ENCODE measurements at regions not wholly inside any gene's neighbourhood (a gene's known extent, or its start where the extent isn't known, plus 50 kb on each side); places are given as distances from the start of the nearest gene placed in this dataset.

DNA sequence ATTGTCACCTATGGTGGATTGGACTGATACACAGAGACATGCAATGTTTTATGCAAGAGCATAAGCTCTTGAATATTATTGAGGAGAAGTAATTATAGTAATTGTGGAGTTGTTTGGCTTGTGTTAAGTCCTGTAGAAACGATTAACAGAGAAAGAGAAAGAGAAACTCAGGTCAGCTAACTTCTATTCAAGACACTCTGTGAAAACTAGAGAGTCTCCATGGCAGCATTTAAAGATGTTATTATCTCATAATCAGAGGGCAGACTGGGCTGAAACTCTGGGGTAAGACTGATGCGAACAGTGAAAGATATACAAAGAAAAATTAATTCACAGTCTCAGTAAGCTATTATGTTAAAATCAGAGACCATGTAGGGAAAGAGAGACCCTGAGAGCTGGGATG lies 625.7 kb downstream of the FAT4 start:
- intact Hi-C loops (cut with DNase I; ENCODE audit: low total_unique reads) (no loop called here), in situ Hi-C loops (cut with MboI; ENCODE audit: low sequenced_read_pairs in 4 of 4) (no loop called here)
- H3K4me3 ChIP-seq: no peak overlapping the region
- H3K9me3 ChIP-seq: no peaks in the 10 kb centered on the region
- TF ChIP-seq, protein P1, sequence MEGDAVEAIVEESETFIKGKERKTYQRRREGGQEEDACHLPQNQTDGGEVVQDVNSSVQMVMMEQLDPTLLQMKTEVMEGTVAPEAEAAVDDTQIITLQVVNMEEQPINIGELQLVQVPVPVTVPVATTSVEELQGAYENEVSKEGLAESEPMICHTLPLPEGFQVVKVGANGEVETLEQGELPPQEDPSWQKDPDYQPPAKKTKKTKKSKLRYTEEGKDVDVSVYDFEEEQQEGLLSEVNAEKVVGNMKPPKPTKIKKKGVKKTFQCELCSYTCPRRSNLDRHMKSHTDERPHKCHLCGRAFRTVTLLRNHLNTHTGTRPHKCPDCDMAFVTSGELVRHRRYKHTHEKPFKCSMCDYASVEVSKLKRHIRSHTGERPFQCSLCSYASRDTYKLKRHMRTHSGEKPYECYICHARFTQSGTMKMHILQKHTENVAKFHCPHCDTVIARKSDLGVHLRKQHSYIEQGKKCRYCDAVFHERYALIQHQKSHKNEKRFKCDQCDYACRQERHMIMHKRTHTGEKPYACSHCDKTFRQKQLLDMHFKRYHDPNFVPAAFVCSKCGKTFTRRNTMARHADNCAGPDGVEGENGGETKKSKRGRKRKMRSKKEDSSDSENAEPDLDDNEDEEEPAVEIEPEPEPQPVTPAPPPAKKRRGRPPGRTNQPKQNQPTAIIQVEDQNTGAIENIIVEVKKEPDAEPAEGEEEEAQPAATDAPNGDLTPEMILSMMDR (IDR thresholded peaks at IDR 0.05 in 4 of 5, conservative IDR thresholded peaks at IDR 0.05 in 1 of 5): no peak
- no peak for TF ChIP-seq POLR2A (IDR thresholded peaks at IDR 0.05)
- H3K4me1 ChIP-seq: no peaks in the 10 kb centered on the region
- no peak overlapping the region for H3K27ac ChIP-seq
- ATAC-seq (no peak), DNase-seq (no peak)
- H3K27me3 ChIP-seq: no peaks in the 10 kb centered on the region
- H3K36me3 ChIP-seq: no peaks in the 10 kb centered on the region

DNA sequence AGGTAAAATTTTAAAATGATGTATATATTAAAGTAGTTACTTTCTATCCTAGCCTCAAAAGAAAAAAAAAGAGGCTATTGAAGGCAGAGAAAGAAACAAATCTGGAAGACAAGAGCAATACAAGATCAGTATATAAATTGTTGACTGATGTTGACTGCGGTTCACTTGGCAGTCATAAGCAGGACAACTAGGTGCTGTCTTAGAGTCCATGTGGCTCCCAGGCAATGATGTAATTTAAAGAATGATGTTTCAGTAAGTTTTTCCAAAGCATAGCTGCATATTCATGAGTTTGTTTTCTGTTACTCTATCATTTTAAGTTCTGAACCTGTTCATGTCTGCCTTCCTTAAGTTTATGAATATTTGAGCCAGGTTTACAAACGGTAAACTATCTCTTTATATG lies 630.2 kb downstream of the FAT4 start:
- no peaks in the 10 kb centered on the region for H3K4me1 ChIP-seq
- ATAC-seq (no peak), DNase-seq (no peak)
- H3K4me3 ChIP-seq: no peak overlapping the region
- no peaks in the 10 kb centered on the region for H3K9me3 ChIP-seq
- in situ Hi-C loops (cut with MboI; ENCODE audit: low sequenced_read_pairs in 4 of 4) (no loop called here), intact Hi-C loops (cut with DNase I; ENCODE audit: low total_unique reads) (no loop called here)
- TF ChIP-seq POLR2A (IDR thresholded peaks at IDR 0.05): no peak
- TF ChIP-seq, protein P1 (IDR thresholded peaks at IDR 0.05 in 4 of 5, conservative IDR thresholded peaks at IDR 0.05 in 1 of 5): no peak
- H3K27me3 ChIP-seq: no peaks in the 10 kb centered on the region
- no peak overlapping the region for H3K27ac ChIP-seq
- no peaks in the 10 kb centered on the region for H3K36me3 ChIP-seq

DNA sequence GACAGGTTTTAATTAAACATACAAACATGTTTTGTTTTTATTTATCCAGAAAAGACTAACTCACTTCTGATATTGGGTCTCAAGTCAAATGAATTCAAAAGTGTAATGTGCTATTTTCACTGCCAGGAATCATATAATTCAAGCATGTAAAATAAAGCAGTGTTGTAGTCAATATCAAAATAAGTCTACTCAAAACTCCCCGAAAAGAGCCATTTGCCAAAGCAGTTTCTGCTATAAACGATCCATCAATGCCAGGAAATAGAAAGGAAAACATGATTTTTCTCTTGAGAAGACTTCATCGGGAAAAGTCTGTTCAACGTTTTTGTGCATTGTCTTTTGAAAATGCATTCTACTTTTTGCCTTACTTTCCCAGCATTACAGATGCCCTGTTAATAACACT lies 633.3 kb downstream of the FAT4 start:
- Histone ChIP-seq H3K27me3 (no peaks in the 10 kb centered on the region), H3K36me3 (no peaks in the 10 kb centered on the region), H3K27ac (no peak overlapping the region), H3K4me1 (no peaks in the 10 kb centered on the region), H3K4me3 (no peak overlapping the region), H3K9me3 (no peaks in the 10 kb centered on the region)
- TF ChIP-seq POLR2A (IDR thresholded peaks at IDR 0.05): no peak
- TF ChIP-seq, protein P1 (IDR thresholded peaks at IDR 0.05 in 4 of 5, conservative IDR thresholded peaks at IDR 0.05 in 1 of 5): no peak
- in situ Hi-C loops (cut with MboI; ENCODE audit: low sequenced_read_pairs in 4 of 4) (no loop called here), intact Hi-C loops (cut with DNase I; ENCODE audit: low total_unique reads) (no loop called here)
- ATAC-seq: no peak
- no peak for DNase-seq

DNA sequence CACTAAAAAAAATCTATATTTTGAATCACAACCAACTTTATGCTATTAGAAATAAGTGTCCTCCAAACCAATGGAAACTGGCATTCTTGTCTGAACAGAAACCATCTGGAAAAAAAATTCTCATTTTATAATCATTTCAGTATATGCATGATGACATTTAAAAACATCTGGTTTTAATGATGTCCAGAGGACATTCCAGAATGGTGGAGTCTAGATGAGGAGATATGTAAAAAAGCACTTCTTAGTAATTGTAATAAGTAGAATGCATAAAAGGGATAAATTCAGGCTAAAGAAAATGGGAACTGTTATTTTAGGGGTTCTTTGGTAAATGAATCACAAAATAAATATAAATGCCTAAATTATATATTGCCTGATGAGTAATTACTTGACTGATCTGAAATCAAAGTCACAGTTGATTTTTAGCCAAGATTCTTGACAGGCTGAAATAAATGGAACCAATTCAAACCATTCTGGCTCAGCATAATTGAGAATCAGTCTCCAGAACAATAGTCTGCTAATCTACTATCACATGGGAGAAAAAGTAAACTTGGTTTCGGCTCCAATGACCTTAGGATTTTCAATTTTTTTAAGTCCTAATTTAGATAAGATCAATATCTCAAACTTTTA lies 636.6 kb downstream of the FAT4 start:
- Histone ChIP-seq H3K36me3 (no peaks in the 10 kb centered on the region), H3K4me1 (no peaks in the 10 kb centered on the region), H3K4me3 (no peak overlapping the region), H3K27me3 (no peaks in the 10 kb centered on the region), H3K27ac (no peak overlapping the region), H3K9me3 (no peaks in the 10 kb centered on the region)
- intact Hi-C loops (cut with DNase I; ENCODE audit: low total_unique reads): no loop called here
- no peak for ATAC-seq
- DNase-seq: no peak
- no peak for TF ChIP-seq POLR2A (IDR thresholded peaks at IDR 0.05)
- TF ChIP-seq, protein P1 (IDR thresholded peaks at IDR 0.05 in 4 of 5, conservative IDR thresholded peaks at IDR 0.05 in 1 of 5): no peak
- in situ Hi-C loops (cut with MboI; ENCODE audit: low sequenced_read_pairs in 4 of 4): no loop called here

DNA sequence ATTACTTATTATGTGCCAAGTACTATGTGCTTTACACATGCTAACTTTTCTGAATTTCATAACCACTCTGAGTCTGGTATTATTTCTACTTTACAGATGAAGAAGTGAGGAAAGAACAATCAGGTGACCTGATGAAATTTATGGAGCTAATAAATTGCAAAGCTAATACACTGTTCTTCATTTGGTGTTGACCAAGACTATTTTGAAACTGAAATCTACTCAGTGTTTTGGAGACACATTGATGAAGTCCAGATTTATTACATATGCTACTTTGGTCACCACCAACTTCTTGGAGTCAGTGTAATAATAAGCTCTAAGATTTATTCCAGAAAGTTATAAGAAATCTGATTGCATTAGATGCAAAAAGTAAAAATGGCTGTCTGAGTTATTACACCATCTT lies 637.9 kb downstream of the FAT4 start:
- H3K36me3 ChIP-seq: no peaks in the 10 kb centered on the region
- no peaks in the 10 kb centered on the region for H3K27me3 ChIP-seq
- intact Hi-C loops (cut with DNase I; ENCODE audit: low total_unique reads): no loop called here
- no peak for TF ChIP-seq POLR2A (IDR thresholded peaks at IDR 0.05)
- TF ChIP-seq, protein P1 (IDR thresholded peaks at IDR 0.05 in 4 of 5, conservative IDR thresholded peaks at IDR 0.05 in 1 of 5): no peak
- no peak for ATAC-seq
- H3K9me3 ChIP-seq: no peaks in the 10 kb centered on the region
- no peak for DNase-seq
- no peaks in the 10 kb centered on the region for H3K4me1 ChIP-seq
- no peak overlapping the region for H3K4me3 ChIP-seq
- in situ Hi-C loops (cut with MboI; ENCODE audit: low sequenced_read_pairs in 4 of 4): no loop called here
- H3K27ac ChIP-seq: no peak overlapping the region
